ENCODE measurements at regions not wholly inside any gene's neighbourhood (a gene's known extent, or its start where the extent isn't known, plus 50 kb on each side); places are given as distances from the start of the nearest gene placed in this dataset.

- no peak for DNase-seq (ENCODE audit: low read depth in 2 of 2)
These were observed 254.6 kb downstream of the IRX2 start for GRCh38 chr5:2496891-2497290.

DNA sequence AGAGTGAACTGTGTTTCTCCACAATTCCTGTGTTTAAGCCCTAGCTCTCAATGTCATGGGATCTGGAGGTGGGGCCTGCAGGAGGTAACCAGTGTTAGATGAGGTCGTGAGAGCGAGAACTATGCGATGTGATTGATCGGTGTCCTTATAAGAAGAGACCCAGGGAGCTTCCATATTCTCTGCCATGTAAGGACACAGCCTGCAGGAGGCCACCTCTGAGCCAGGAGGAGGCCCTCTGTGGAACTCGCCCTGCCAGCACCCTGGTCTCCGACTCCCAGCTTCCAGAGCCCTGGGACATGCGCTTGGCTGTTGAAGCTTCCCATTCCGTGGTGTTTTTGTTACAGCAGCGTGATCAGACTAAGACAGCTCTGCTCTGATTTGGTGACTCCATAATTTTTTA is 255.4 kb downstream of the IRX2 start:
- DNase-seq (ENCODE audit: low read depth in 2 of 2) = no peak

- DNase-seq (ENCODE audit: low read depth in 2 of 2) = no peak
These were observed 258.1 kb downstream of the IRX2 start for GRCh38 chr5:2493356-2493755.

DNA sequence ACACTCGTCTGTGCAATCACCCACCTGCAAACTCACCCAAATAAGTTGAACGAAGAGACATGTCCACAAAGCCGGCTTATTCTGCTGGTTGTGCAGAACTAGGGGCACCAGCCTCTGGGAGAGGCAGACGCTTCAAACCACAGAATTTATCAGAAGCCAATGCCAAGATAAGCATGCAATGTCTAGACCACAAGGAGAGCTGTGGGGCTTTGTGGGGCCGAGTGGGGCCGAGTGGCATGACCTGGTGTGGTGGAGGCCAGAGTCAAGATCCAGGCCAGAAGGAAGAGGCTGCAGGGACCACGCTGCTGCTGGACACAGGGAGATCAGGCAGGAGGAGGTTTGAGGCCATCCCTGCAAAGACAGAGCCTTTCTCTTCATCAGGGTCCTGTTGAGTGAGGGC is 259.0 kb downstream of the IRX2 start:
- DNase-seq (ENCODE audit: low read depth in 2 of 2) = no peak

- DNase-seq (ENCODE audit: low read depth in 2 of 2) = no peak
These were observed 259.6 kb downstream of the IRX2 start for GRCh38 chr5:2491846-2492245.

GRCh38 chr5:2489306-2489705 is 262.2 kb downstream of the IRX2 start:
- no peak for DNase-seq (ENCODE audit: low read depth in 2 of 2)

GRCh38 chr5:2488593-2488992 is 262.9 kb downstream of the IRX2 start:
- DNase-seq (ENCODE audit: low read depth in 2 of 2) = no peak

DNA sequence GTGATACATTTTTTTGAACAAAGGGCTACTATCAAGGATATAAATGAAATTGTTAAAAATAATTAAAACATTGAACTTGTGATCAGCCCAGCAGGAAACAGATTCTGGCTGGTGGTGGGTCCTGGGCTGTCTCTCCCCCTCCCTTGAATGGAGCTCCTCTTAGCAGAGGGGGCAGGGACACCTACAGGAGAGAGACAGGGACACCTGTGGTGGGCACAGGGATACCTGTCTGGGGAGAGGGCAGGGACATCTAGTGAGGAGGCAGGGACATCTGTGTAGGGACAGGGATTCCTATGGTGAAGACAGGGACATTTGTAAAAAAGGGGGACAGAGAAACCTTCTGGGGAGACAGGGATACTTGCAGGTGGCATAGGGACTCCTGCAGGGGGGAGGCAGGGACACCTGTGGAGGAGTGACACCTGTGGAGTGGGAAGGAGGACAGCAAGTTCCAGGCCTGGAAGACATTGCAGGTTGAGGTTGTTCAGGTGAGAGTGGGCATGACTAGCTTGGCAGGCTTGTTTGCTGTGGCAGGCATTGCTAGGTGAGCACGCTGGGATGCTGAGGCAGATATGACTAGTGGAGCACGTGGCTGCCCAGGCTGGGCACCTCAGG is 264.2 kb downstream of the IRX2 start:
- no peak for DNase-seq (ENCODE audit: low read depth in 2 of 2)

GRCh38 chr5:2486373-2486772 is 265.1 kb downstream of the IRX2 start:
- no peak for DNase-seq (ENCODE audit: low read depth in 2 of 2)

DNA sequence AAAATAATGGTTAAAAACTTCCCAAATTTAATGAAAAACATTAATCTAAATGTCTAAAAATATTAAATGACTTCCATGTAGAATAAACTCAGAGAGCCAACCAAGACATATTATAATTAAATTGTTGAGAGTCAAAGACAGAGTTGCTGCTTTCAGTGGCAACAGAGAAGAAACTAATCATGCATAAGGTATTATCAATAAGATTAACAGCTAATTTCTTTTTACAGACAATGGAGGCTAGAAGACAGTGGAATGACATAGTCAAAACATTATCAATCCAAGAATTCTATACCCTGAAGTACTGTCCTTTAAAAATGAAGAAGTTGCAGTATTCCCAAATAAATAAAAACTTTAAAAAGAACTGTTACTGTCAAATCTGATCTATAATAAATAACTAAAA is 268.7 kb downstream of the IRX2 start:
- no peak for DNase-seq (ENCODE audit: low read depth in 2 of 2)

GRCh38 chr5:2480871-2481270 is 270.6 kb downstream of the IRX2 start:
- no peak for DNase-seq (ENCODE audit: low read depth in 2 of 2)

- no peak for DNase-seq (ENCODE audit: low read depth in 2 of 2)
These were observed 275.6 kb downstream of the IRX2 start for GRCh38 chr5:2475902-2476301.

DNA sequence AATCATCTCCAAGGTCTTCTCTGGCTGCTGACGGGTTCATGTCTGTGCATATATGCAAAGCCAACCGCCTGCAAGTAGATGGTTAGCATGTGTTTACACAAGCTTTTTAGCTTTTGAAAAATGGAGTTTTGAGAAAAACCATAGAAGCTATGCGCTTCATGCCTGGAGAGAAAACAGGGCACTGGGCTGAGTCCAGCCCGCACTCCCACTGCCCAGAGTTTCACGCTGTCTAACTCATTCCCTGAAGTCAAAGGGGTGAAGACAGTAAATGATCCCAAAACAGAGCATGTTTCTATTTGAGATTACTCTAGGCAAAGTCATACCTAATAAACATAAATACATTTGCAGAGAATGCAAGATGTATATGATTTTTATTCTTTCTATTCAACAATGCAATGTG is 278.8 kb downstream of the IRX2 start:
- no peak for DNase-seq (ENCODE audit: low read depth in 2 of 2)

GRCh38 chr5:2471152-2471879 is 280.2 kb downstream of the IRX2 start:
- DNase-seq (ENCODE audit: low read depth in 2 of 2) = no peak

DNA sequence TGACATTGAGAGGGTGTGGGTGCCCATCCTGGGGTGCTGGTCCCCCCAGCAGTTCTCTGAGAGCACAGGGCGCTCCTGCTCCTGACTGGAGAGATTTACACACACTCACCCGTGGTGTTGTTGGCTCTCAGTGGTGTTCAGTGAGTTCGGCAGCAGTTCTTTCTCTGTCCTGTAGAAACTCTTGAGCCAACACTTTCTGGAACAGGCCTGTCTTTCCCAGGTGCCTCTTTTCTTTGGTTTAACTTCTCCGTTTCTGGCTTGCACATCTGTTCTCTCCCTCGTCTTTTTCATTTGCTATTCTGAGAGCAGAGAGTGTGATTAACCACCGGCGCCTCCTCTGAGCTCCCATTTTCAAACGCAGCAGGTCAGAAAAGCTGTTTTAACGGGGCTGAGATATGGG is 284.5 kb downstream of the IRX2 start:
- DNase-seq (ENCODE audit: low read depth in 2 of 2) = no peak

- no peak for DNase-seq (ENCODE audit: low read depth in 2 of 2)
These were observed 286.1 kb downstream of the IRX2 start for GRCh38 chr5:2465383-2465782.

DNA sequence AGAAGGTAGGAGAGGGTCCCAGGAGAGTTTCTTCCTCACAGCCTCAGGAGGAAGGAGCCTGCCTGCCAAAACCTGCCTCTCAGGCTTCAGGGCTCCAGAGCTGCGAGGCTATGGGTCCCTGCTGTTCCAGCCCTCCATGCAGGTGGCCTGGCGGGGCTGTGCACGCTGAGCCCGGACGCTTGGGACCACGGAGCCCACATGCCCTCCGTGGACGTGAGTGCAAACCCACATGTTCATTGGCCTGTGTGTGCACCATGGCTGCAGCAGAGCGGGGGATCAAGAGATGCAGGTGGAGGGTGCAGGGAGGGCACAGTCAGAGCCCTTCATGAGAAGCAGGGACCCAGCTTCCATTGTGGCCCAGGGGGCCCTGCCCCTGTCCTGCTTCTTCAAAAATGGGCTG is 287.3 kb downstream of the IRX2 start:
- no peak for DNase-seq (ENCODE audit: low read depth in 2 of 2)

GRCh38 chr5:2461701-2462691 is 289.5 kb downstream of the IRX2 start:
- DNase-seq (ENCODE audit: low read depth in 2 of 2) = no peak

DNA sequence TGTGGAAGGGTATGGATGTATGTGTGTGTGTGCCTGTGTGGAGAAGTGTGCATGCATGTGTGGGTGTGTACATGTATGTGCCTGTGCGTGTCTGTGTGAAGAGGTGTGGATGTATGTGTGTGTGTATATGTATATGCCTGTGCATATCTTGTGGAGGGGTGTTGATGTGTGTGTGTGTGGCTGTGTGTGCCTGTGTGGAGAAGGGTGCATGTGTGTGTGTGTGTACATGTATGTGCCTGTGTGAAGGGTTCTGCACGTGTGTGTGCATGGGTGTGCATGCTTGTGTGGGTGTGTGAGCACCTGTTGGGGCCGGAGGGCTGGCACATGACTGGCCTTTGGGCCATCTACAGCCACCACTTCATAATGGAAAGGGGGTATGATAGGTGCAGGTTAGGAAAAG is 291.4 kb downstream of the IRX2 start:
- DNase-seq (ENCODE audit: low read depth in 2 of 2) = no peak

- no peak for DNase-seq (ENCODE audit: low read depth in 2 of 2)
These were observed 292.2 kb downstream of the IRX2 start for GRCh38 chr5:2459251-2459650.

GRCh38 chr5:2455878-2456277 is 295.6 kb downstream of the IRX2 start:
- no peak for DNase-seq (ENCODE audit: low read depth in 2 of 2)

DNA sequence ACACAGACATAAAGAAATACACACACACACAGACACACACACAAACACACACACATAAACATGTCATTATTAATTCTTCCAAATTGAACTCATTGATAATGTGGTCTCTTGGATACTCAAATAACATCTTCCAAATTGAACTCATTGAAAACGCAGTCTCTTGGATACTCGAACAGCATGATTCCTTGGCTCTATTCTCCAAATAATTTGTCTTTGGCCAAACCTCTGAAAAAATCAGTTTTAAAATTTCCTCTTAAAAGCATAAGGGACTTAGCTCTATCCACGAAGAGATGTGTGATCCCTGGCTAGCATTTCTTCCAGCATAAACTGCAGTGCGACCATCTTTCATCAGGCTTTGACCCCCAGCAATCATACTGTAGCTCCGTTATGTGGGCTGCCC is 296.6 kb downstream of the IRX2 start:
- no peak for DNase-seq (ENCODE audit: low read depth in 2 of 2)
